NCI-H345 treated with DMSO at 0.1 percent for 48 hours (cell line): ENCODE measurements at regions not wholly inside any gene's neighbourhood (a gene's known extent, or its start where the extent isn't known, plus 50 kb on each side); places are given as distances from the start of the nearest gene placed in this dataset.

Source experiments
- DNase-seq: peaks from one replicate; lab custom pipeline; 2025; ENCODE audit not compliant: unreplicated experiment; lab: John Stamatoyannopoulos, UW

- no peak for DNase-seq
Observed at GRCh38 chr2:128448331-128449225, 129.9 kb upstream of the HS6ST1 start.

GRCh38 chr2:128449226-128450061 lies 130.8 kb upstream of the HS6ST1 start:
- DNase-seq = no peak

GRCh38 chr2:128450211-128451024 lies 131.8 kb upstream of the HS6ST1 start:
- DNase-seq = no peak

- no peak for DNase-seq
Observed at GRCh38 chr2:128451084-128452023, 132.7 kb upstream of the HS6ST1 start.

- no peak for DNase-seq
Observed at GRCh38 chr2:128452024-128452411, 133.3 kb upstream of the HS6ST1 start.

GRCh38 chr2:128452536-128453530 lies 134.2 kb upstream of the HS6ST1 start:
- DNase-seq = no peak

GRCh38 chr2:128454980-128455720 lies 136.5 kb upstream of the HS6ST1 start:
- DNase-seq = no peak

- no peak for DNase-seq
Observed at GRCh38 chr2:128455721-128456050, 137.0 kb upstream of the HS6ST1 start.

GRCh38 chr2:128456281-128456680 lies 137.6 kb upstream of the HS6ST1 start:
- DNase-seq = no peak

GRCh38 chr2:128457006-128457604 lies 138.4 kb upstream of the HS6ST1 start:
- DNase-seq = no peak

GRCh38 chr2:128457716-128458115 lies 139.0 kb upstream of the HS6ST1 start:
- no peak for DNase-seq

- no peak for DNase-seq
Observed at GRCh38 chr2:128458505-128458904, 139.8 kb upstream of the HS6ST1 start.

- DNase-seq = no peak
Observed at GRCh38 chr2:128464456-128464855, 145.8 kb upstream of the HS6ST1 start.

- DNase-seq = no peak
Observed at GRCh38 chr2:128465246-128466170, 146.8 kb upstream of the HS6ST1 start.

GRCh38 chr2:128466376-128466775 lies 147.7 kb upstream of the HS6ST1 start:
- DNase-seq = no peak

- DNase-seq = no peak
Observed at GRCh38 chr2:128466776-128467175, 148.1 kb upstream of the HS6ST1 start.
